NT2/D1 (cell line): ENCODE measurements at regions not wholly inside any gene's neighbourhood (a gene's known extent, or its start where the extent isn't known, plus 50 kb on each side); places are given as distances from the start of the nearest gene placed in this dataset.

ENCODE experiments used
- SUZ12 ChIP-seq: IDR thresholded peaks from 2 replicates; pipeline ENCODE4 v1.6.1; 2011; ENCODE audit not compliant: insufficient read length, insufficient read depth; ENCODE audit errors: extremely low read depth
- YY1 ChIP-seq: IDR thresholded peaks from 2 replicates; pipeline ENCODE4 v1.6.1; 2011; ENCODE audit not compliant: insufficient read length, insufficient read depth
- ZNF274 ChIP-seq: IDR thresholded peaks from 2 replicates; pipeline ENCODE4 v1.6.1; 2011; ENCODE audit warnings: mild to moderate bottlenecking, low read depth, low read length

DNA sequence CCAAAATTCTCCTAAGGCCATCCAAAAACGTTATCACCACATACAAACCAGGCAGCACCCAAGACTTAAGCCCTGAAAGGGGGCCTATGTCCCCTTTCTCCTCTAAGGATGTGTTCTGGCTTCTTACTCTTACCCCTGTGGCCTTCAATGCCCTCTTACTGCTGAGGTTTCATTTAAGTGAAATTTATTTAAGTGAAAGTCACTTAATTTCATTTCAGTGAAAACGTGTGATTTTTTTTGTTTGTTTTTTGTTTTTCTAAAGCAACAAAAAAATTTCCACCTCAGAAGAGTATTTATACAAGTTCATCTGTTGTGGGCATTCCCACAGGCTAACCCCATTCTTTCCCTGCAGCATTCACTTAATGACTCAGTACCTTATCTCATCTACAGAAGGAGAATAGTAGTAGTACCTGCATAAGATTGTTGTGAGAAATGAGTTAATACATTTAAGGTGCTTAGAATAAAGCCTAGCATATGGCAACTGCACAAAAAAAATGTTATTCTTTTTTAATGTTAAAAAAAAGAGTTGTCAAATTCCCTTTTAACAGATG lies 220.6 kb downstream of the CHRM3 start:
- TF ChIP-seq YY1 (no peak), SUZ12 (no peak), ZNF274 (no peak)
